ENCODE measurements at regions not wholly inside any gene's neighbourhood (a gene's known extent, or its start where the extent isn't known, plus 50 kb on each side); places are given as distances from the start of the nearest gene placed in this dataset.

GRCh38 chr13:82358284-82358683, 1524.0 kb downstream of the SLITRK1 start:
- Histone ChIP-seq H4K20me1 (replicated peaks; ENCODE audit: insufficient read depth) (no peaks in the 10 kb centered on the region), H3K27ac (ENCODE audit: low read depth) (no peak overlapping the region), H3K4me2 (no peak overlapping the region), H3K9me2 (ENCODE audit: insufficient read depth) (no peaks in the 10 kb centered on the region), H3K4me1 (ENCODE audit: insufficient read depth) (no peaks in the 10 kb centered on the region), H3K27me3 (ENCODE audit: insufficient read depth) (no peaks in the 10 kb centered on the region), H3K4me3 (no peak overlapping the region), H2AFZ (no peak overlapping the region), H3F3A (replicated peaks; ENCODE audit: low read depth) (no peaks in the 10 kb centered on the region), H3K36me3 (ENCODE audit: insufficient read depth) (no peaks in the 10 kb centered on the region), H3K79me2 (replicated peaks; ENCODE audit: insufficient read depth) (no peaks in the 10 kb centered on the region)
- no peaks in the 10 kb centered on the region for H3K9me3 Mint-ChIP-seq
- no peak for ATAC-seq
- no peak overlapping the region for H3K4me3 Mint-ChIP-seq
- TF ChIP-seq STAT1 (IDR thresholded peaks at IDR 0.05; ENCODE audit: unreplicated experiment), result no peak
- TF ChIP-seq POLR2AphosphoS5 (IDR thresholded peaks at IDR 0.05; ENCODE audit: low read depth), result no peak
- no peak for TF ChIP-seq ETS1 (IDR thresholded peaks at IDR 0.05)
- TF ChIP-seq EZH2 (IDR thresholded peaks at IDR 0.05; ENCODE audit: low read depth, unreplicated experiment), result no peak
- TF ChIP-seq, protein P1, sequence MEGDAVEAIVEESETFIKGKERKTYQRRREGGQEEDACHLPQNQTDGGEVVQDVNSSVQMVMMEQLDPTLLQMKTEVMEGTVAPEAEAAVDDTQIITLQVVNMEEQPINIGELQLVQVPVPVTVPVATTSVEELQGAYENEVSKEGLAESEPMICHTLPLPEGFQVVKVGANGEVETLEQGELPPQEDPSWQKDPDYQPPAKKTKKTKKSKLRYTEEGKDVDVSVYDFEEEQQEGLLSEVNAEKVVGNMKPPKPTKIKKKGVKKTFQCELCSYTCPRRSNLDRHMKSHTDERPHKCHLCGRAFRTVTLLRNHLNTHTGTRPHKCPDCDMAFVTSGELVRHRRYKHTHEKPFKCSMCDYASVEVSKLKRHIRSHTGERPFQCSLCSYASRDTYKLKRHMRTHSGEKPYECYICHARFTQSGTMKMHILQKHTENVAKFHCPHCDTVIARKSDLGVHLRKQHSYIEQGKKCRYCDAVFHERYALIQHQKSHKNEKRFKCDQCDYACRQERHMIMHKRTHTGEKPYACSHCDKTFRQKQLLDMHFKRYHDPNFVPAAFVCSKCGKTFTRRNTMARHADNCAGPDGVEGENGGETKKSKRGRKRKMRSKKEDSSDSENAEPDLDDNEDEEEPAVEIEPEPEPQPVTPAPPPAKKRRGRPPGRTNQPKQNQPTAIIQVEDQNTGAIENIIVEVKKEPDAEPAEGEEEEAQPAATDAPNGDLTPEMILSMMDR (conservative IDR thresholded peaks at IDR 0.05; ENCODE audit: low read depth in 2 of 2), result no peak
- TF ChIP-seq CREB1 (CRISPR knock-in tag; IDR thresholded peaks at IDR 0.05; ENCODE audit: low read depth), result no peak
- TF ChIP-seq ZNF331 (CRISPR knock-in tag; IDR thresholded peaks at IDR 0.05; ENCODE audit: low read depth), result no peak
- TF ChIP-seq, protein P2, sequence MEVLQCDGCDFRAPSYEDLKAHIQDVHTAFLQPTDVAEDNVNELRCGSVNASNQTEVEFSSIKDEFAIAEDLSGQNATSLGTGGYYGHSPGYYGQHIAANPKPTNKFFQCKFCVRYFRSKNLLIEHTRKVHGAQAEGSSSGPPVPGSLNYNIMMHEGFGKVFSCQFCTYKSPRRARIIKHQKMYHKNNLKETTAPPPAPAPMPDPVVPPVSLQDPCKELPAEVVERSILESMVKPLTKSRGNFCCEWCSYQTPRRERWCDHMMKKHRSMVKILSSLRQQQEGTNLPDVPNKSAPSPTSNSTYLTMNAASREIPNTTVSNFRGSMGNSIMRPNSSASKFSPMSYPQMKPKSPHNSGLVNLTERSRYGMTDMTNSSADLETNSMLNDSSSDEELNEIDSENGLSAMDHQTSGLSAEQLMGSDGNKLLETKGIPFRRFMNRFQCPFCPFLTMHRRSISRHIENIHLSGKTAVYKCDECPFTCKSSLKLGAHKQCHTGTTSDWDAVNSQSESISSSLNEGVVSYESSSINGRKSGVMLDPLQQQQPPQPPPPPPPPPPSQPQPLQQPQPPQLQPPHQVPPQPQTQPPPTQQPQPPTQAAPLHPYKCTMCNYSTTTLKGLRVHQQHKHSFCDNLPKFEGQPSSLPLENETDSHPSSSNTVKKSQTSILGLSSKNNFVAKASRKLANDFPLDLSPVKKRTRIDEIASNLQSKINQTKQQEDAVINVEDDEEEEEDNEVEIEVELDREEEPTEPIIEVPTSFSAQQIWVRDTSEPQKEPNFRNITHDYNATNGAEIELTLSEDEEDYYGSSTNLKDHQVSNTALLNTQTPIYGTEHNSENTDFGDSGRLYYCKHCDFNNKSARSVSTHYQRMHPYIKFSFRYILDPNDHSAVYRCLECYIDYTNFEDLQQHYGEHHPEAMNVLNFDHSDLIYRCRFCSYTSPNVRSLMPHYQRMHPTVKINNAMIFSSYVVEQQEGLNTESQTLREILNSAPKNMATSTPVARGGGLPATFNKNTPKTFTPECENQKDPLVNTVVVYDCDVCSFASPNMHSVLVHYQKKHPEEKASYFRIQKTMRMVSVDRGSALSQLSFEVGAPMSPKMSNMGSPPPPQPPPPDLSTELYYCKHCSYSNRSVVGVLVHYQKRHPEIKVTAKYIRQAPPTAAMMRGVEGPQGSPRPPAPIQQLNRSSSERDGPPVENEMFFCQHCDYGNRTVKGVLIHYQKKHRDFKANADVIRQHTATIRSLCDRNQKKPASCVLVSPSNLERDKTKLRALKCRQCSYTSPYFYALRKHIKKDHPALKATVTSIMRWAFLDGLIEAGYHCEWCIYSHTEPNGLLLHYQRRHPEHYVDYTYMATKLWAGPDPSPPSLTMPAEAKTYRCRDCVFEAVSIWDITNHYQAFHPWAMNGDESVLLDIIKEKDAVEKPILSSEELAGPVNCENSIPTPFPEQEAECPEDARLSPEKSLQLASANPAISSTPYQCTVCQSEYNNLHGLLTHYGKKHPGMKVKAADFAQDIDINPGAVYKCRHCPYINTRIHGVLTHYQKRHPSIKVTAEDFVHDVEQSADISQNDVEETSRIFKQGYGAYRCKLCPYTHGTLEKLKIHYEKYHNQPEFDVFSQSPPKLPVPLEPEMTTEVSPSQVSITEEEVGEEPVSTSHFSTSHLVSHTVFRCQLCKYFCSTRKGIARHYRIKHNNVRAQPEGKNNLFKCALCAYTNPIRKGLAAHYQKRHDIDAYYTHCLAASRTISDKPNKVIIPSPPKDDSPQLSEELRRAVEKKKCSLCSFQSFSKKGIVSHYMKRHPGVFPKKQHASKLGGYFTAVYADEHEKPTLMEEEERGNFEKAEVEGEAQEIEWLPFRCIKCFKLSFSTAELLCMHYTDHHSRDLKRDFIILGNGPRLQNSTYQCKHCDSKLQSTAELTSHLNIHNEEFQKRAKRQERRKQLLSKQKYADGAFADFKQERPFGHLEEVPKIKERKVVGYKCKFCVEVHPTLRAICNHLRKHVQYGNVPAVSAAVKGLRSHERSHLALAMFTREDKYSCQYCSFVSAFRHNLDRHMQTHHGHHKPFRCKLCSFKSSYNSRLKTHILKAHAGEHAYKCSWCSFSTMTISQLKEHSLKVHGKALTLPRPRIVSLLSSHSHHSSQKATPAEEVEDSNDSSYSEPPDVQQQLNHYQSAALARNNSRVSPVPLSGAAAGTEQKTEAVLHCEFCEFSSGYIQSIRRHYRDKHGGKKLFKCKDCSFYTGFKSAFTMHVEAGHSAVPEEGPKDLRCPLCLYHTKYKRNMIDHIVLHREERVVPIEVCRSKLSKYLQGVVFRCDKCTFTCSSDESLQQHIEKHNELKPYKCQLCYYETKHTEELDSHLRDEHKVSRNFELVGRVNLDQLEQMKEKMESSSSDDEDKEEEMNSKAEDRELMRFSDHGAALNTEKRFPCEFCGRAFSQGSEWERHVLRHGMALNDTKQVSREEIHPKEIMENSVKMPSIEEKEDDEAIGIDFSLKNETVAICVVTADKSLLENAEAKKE (CRISPR knock-in tag; IDR thresholded peaks at IDR 0.05), result no peak
- no peak for TF ChIP-seq ZNF114 (CRISPR knock-in tag; IDR thresholded peaks at IDR 0.05)
- no peak for TF ChIP-seq JUNB (IDR thresholded peaks at IDR 0.05; ENCODE audit: unreplicated experiment)
- TF ChIP-seq NANOG (IDR thresholded peaks at IDR 0.05; ENCODE audit: borderline replicate concordance), result no peak
- TF ChIP-seq REST (IDR thresholded peaks at IDR 0.05; ENCODE audit: unreplicated experiment), result no peak
- no peak for TF ChIP-seq EZH2phosphoT487 (IDR thresholded peaks at IDR 0.05; ENCODE audit: unreplicated experiment)
- peaks cover 5% of the 10 kb centered on the region; the same call in 2 of the 3 replicates for H3K4me1 Mint-ChIP-seq
- H3K27me3 Mint-ChIP-seq (ENCODE audit: insufficient read depth, low read depth, poor library complexity), result no peaks in the 10 kb centered on the region
- H3K36me3 Mint-ChIP-seq (ENCODE audit: low read depth), result no peaks in the 10 kb centered on the region
- no peak for DNase-seq (ENCODE audit: low spot score)
- H3K27ac Mint-ChIP-seq, result no peak overlapping the region
